Right lobe of liver (tissue), 6 donors: ENCODE measurements at regions not wholly inside any gene's neighbourhood (a gene's known extent, or its start where the extent isn't known, plus 50 kb on each side); places are given as distances from the start of the nearest gene placed in this dataset.

Experiments
- ATAC-seq, 4 donors: fragments of 200-7000 bp; cut with Tn5 transposase; one replicate each; pipeline ENCODE4 v1.9.1; 2020; ENCODE audit warnings: mild to moderate bottlenecking in 4 of 4, moderate library complexity in 4 of 4
- DNase-seq, 3 donors: peaks; one replicate each; pipeline ENCODE4 v3.0.0-alpha.2; 2020
- H3K27ac ChIP-seq, 3 donors: fragments of 200-600 bp; one replicate each; pipeline ENCODE4 v1.8.0; 2022
- H3K27me3 ChIP-seq, 2 donors: fragments of 200-600 bp; one replicate each; pipeline ENCODE4 v1.8.0; 2022
- H3K36me3 ChIP-seq, 4 donors: fragments of 200-600 bp; sonication (generic) in 1 of 4; one replicate each; pipeline versions ENCODE4 v1.5.1 to v1.8.0; 2017 to 2022; ENCODE audit warnings: control low read depth in 1 of 4
- H3K4me1 ChIP-seq, 4 donors: fragments of 200-600 bp; sonication (generic) in 1 of 4; one replicate each; pipeline versions ENCODE4 v1.5.1 to v1.8.0; 2017 to 2022; ENCODE audit warnings: control low read depth in 1 of 4
- H3K4me3 ChIP-seq, 3 donors: fragments of 200-600 bp; one replicate each; pipeline ENCODE4 v1.8.0; 2022
- H3K9me3 ChIP-seq, 4 donors: fragments of 200-600 bp; sonication (generic) in 1 of 4; one replicate each; pipeline versions ENCODE4 v1.5.1 to v1.8.0; 2017 to 2022; ENCODE audit warnings: control low read depth in 1 of 4
- CTCF ChIP-seq, 4 donors: fragments of 200-600 bp in 3 of 4; fragments of 450-650 bp in 1 of 4; IDR thresholded peaks; one replicate each; pipeline versions ENCODE4 v1.5.1 to v1.8.0; 2016 to 2022; ENCODE audit warnings: antibody characterized with exemption in 4 of 4, mild to moderate bottlenecking in 2 of 4
- POLR2A ChIP-seq: fragments of 450-650 bp; IDR thresholded peaks from one replicate; pipeline ENCODE4 v1.6.1; 2017; ENCODE audit warnings: antibody characterized with exemption, mild to moderate bottlenecking
- WGBS: methylation state at CpG from one replicate; pipeline ENCODE4 v1.1.6; 2018; ENCODE audit warnings: low coverage, low lambda C conversion rate; ENCODE audit not compliant: insufficient coverage; ENCODE audit errors: missing lambda C conversion rate; 5-methylcytosine and 5-hydroxymethylcytosine counted together
- intact Hi-C, 2 donors: fragments of 100-400 bp; cut with DNase I; formaldehyde crosslinking; loops; one replicate each; pipeline versions ENCODE4 v1.11.2 to v1.14.1; 2022
- donor health status: DM: no; HTN: yes; CAD: no.
- donor health status: DM: no; HTN: no; CAD: no.
- donor health status: DM: no; HTN: no; CAD: no.
- donor health status: DM: no; HTN: yes; CAD: no.
- donor health status: DM: no; HTN: yes; CAD: no.

DNA sequence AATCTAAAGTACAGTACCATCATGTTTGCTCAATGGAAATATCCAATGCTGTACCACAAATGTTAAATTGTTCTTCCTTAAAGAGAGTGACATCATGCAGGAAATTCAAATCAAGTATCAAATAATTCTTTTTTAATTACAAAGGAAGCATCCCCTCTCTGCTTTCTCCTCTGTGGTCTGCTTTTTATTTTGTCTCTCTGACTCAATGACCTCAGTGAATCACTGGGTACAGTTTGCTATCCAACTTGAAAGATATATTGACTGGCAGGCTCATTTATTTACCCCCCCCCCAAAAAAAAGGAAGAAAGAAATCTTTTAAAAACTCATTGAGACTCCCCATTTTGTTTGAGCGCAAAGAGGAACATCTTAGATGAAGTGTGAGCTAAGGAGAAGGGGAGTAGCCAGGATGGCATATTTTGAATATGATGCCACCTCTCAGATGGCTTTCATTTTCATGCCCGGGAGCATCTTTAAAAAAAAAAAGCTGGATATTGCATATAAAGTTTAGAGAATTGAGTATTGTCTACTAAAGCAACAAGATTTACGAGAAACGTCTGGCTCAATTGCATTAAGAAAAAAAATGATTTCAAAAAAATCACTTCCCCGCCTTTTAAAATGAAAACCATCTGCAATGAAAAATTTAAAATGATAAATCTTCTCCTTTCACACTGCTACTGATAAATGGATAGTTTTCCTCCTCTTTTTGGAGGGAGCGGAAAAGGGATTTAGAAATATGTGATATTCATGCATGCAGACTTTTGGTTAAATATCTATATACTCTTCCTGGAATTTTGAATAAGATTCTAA is 307.1 kb upstream of the DPH6 start:
- H3K9me3 ChIP-seq = no peaks in the 10 kb centered on the region
- no peaks in the 10 kb centered on the region for H3K4me1 ChIP-seq
- TF ChIP-seq CTCF (IDR thresholded peaks at IDR 0.05) (no peak), POLR2A (no peak)
- intact Hi-C loops = no loop called here
- no peak overlapping the region for H3K27ac ChIP-seq
- H3K36me3 ChIP-seq = no peaks in the 10 kb centered on the region
- H3K4me3 ChIP-seq = no peak overlapping the region
- no peak for ATAC-seq
- 85% methylated on average over 6 of the region's 6 CpGs for WGBS
- no peak for DNase-seq
- no peaks in the 10 kb centered on the region for H3K27me3 ChIP-seq

- TF ChIP-seq POLR2A (no peak), CTCF (IDR thresholded peaks at IDR 0.05) (no peak)
- no peak for DNase-seq
- H3K27ac ChIP-seq = no peak overlapping the region
These were observed 308.4 kb upstream of the DPH6 start for GRCh38 chr15:35854316-35854715.

GRCh38 chr15:35857567-35858226 is 311.7 kb upstream of the DPH6 start:
- TF ChIP-seq CTCF (IDR thresholded peaks at IDR 0.05) (no peak), POLR2A (no peak)
- H3K9me3 ChIP-seq = no peaks in the 10 kb centered on the region
- ATAC-seq (no peak), DNase-seq (no peak)
- H3K4me1 ChIP-seq = no peaks in the 10 kb centered on the region
- 96% methylated on average over 5 of the region's 6 CpGs for WGBS
- H3K4me3 ChIP-seq = no peak overlapping the region
- intact Hi-C loops = no loop called here
- H3K36me3 ChIP-seq = no peaks in the 10 kb centered on the region
- H3K27ac ChIP-seq = no peak overlapping the region
- H3K27me3 ChIP-seq = no peaks in the 10 kb centered on the region

More at GRCh38 chr15:35854316-35854715, 308.4 kb upstream of the DPH6 start:
- intact Hi-C loops = no loop called here
- H3K27me3 ChIP-seq = no peaks in the 10 kb centered on the region
- 69% methylated on average over 3 of the region's 3 CpGs for WGBS
- H3K4me1 ChIP-seq = no peaks in the 10 kb centered on the region
- no peak overlapping the region for H3K4me3 ChIP-seq
- H3K9me3 ChIP-seq = no peaks in the 10 kb centered on the region
- H3K36me3 ChIP-seq = no peaks in the 10 kb centered on the region
- ATAC-seq = no peak

DNA sequence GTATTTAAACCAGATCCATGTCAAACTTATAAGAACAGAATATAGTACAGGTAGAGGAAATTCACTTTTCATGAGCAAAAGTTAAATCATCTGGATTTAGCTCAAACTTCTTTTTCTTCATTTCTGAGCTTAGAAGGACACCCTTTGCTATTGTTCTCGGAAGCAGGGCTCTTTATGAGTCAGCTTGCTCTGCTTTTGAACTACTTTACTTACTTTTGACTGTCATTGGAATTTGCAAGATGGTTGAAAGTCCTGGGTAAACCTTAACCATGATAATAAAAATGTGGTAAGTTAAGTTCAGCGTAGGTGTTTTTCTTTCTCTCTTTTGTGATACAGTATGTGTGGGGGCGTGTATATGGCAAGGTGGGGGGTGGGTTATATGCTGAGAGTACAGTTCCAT is 312.7 kb upstream of the DPH6 start:
- no peak overlapping the region for H3K27ac ChIP-seq
- DNase-seq (no peak), ATAC-seq (no peak)
- 88% methylated on average over 3 of the region's 3 CpGs for WGBS
- no peak overlapping the region for H3K4me3 ChIP-seq
- intact Hi-C loops = no loop called here
- no peak for TF ChIP-seq POLR2A
- no peak for TF ChIP-seq CTCF (IDR thresholded peaks at IDR 0.05)
- no peaks in the 10 kb centered on the region for H3K9me3 ChIP-seq
- H3K27me3 ChIP-seq = no peaks in the 10 kb centered on the region
- H3K36me3 ChIP-seq = no peaks in the 10 kb centered on the region
- peaks cover 0 to 8% (median 0%) of the 10 kb centered on the region in 4 donors for H3K4me1 ChIP-seq
